CD1c-positive myeloid dendritic cell (primary cell): ENCODE measurements at regions not wholly inside any gene's neighbourhood (a gene's known extent, or its start where the extent isn't known, plus 50 kb on each side); places are given as distances from the start of the nearest gene placed in this dataset.

Experiments
- DNase-seq: peaks from one replicate; pipeline ENCODE4 v3.0.0-alpha.2; 2016; ENCODE audit errors: extremely low spot score

DNA sequence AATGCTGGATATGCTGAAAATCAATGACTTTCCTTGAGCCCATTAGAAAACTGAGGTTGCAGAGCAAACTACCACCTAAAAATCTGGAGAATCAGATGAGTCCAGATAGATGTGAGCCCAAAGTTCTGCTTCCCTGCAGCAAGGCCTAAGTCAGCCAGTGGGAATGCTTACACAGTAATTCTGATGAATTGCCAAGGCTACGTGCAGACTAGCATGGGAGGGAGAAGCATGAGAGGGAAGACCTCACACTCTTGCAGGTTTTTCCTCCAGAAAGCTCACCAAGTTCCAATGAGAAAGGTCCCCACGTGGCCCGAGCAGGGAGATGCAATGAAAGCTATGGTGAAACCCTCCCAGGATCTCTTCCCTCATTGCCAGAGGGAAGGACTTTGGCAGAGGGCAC, 104.8 kb upstream of the SIRPA start:
- no peak for DNase-seq

DNA sequence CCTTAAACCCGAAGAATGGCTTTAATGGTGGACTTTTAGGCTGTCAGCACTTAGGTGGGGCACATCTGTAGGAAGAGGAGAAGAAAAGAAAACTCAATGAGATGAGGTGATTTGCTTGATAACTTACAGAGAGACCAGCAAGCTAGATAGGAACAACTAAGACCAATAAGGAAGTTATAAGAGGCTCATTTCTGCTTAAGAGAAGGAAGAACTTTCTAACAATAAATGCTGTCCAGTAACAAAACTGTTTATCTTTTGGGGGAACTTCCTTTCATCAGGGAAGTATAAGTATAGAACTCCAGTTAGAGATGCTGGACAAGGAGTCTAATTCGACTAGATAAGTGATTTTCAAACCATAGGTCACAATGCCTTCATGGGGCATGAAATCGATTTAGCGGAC, 107.2 kb upstream of the SIRPA start:
- DNase-seq: peak; percentile 55

GRCh38 chr20:1786486-1786885, 108.7 kb upstream of the SIRPA start:
- DNase-seq: peak; percentile 15

GRCh38 chr20:1784586-1784985, 110.6 kb upstream of the SIRPA start:
- peak; percentile 61 for DNase-seq

GRCh38 chr20:1783245-1783644, 112.0 kb upstream of the SIRPA start:
- no peak for DNase-seq

DNA sequence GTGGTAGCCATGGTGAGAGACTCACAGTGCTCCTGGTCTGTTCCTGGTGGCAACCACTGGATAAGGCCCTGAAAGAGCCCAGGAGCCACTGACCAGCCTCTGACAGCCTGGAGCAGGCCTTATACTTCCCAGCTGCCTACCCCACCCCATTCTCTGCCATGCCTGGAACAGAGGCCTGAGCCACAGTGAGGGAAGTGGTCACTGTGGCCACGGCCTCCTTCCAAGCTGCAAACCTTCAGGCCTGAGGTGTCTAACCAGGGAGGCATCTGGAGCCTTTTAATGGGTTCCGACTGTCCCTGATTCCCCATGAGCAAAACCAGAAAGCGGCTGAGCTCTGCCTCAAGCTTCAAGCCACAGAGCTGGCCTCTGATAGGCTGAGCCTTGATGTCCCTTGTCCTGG, 113.0 kb upstream of the SIRPA start:
- DNase-seq: no peak

GRCh38 chr20:1779567-1779966, 115.6 kb upstream of the SIRPA start:
- no peak for DNase-seq

- DNase-seq: no peak
These were observed 116.9 kb upstream of the SIRPA start for GRCh38 chr20:1778338-1778737.

GRCh38 chr20:1777476-1777820, 117.8 kb upstream of the SIRPA start:
- DNase-seq: no peak

DNA sequence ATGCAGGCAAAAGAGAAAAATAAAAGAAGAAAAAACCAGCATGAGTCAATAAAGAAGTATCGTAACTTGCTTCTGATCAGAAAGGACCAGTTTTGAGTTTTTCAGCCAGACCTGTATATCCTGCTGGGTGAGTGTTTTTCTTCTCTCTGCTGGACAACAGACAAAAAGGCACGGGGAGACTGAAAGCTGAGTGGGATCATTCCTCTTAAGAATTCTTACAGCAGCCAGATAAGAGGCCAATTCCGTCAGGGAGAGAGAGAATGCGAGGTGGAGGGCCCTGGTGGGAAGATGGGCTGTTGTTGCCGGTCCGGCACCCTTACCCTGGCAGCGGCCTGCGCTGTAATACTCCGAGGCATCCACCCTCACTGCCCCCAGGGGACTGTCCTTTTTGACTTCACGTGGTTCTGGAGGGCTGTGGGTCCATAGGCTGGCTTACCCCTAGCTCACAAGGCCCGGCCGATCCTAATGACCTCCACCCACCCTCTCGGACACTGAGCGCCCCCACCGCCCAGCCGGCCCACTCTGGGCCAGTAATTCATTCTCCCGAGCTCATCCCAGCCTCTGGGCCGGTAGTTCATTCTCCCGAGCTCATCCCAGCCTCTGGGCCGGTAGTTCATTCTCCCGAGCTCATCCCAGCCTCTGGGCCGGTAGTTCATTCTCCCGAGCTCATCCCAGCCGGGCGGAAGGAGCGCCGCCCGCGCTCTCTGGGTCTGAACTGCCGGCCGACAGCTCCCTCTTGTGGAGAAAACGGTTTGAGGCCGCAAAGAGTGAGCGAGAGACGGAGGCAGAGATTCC, 118.3 kb upstream of the SIRPA start:
- peak; percentile 91 for DNase-seq

DNA sequence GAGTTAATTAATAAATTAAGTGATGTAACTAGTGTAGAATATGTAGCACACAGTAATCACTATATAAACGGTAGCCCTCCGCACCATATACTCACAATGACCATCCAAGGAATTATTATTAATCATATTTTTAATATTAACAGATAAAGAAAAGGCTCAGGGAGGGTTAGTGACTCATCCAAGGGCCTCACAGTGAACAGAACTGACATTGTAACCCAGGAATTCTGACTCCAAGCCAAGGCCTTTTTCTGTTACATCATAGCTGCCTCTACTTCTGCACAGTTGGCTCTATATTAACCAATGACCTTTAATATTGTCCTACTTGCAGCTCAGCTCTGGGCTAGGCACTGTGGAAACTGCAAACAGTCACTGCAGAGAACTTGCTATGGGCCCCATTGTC, 117.5 kb upstream of the SIRPG start:
- no peak for DNase-seq

DNA sequence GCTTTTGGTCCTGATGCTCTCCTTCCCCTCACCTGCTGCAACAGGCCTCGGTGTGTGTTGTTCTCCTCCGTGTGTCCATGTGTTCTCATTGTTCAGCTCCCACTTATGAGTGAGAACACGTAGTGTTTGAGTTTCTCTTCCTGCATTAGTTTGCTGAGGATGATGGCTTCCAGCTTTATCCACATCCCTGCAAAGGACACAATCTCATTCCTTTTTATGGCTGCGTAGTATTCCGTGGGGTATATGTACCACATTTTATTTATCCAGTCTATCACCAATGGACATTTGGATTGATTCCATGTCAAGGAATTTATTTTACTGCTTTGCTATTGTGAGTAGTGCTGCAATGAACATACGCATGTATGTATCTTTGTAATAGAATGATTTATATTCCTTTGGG, 116.9 kb upstream of the SIRPG start:
- no peak for DNase-seq

DNA sequence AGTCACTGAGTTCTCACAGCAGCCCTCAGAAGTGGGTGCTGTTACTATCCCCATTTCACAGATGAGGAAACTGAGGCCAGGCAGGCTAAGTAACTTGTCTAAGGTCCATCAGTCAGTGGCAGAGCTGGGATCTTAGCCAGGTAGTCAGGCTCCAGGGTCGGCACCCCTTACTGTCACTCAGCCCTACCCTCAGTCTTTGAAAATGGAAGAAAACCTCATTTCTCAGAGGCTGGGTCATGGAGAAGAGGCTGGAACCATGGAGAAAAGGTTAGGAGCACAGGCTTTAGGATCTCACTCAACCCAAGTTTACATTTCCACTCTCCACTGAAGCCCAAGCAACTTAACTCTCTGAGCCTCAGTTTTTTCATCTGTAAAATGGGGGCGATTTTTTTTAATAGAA, 116.2 kb upstream of the SIRPG start:
- no peak for DNase-seq

DNA sequence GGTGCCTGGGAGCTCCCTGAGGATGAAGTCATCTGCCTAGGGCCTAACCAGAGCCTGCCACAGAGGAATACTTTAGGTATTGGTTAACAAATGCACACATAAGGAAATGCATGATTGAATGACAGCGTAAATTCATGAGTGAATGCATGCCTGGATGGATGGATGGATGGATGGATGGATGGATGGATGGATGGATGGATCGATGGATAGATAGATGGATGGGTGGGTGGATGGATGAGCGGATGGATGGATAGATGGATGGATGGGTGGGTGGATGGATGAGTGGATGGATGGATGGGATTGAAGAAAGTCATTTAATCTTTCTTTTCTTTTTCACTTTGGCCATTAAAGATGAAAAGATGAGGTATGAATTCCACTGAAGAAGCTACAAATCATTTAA, 111.9 kb upstream of the SIRPG start:
- DNase-seq: no peak

DNA sequence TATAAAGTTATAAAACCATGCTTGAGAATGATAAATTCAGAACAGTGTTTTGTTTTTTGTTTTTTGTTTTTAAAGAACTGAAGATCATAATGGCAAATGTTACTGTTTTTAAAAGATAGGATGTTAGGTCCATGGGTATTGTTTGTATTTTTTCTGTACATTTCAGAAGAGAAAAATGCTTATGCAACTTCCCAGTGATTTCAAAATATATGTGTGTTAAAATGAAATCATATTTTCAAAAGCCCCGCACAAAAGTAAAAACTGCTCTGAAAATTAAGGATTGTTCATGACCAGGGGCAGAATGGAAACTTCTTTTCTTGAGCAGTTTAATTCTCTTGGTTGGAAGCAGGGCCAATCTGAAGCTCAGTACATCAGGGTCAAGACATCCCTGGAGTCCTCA, 109.2 kb upstream of the SIRPG start:
- DNase-seq: no peak

DNA sequence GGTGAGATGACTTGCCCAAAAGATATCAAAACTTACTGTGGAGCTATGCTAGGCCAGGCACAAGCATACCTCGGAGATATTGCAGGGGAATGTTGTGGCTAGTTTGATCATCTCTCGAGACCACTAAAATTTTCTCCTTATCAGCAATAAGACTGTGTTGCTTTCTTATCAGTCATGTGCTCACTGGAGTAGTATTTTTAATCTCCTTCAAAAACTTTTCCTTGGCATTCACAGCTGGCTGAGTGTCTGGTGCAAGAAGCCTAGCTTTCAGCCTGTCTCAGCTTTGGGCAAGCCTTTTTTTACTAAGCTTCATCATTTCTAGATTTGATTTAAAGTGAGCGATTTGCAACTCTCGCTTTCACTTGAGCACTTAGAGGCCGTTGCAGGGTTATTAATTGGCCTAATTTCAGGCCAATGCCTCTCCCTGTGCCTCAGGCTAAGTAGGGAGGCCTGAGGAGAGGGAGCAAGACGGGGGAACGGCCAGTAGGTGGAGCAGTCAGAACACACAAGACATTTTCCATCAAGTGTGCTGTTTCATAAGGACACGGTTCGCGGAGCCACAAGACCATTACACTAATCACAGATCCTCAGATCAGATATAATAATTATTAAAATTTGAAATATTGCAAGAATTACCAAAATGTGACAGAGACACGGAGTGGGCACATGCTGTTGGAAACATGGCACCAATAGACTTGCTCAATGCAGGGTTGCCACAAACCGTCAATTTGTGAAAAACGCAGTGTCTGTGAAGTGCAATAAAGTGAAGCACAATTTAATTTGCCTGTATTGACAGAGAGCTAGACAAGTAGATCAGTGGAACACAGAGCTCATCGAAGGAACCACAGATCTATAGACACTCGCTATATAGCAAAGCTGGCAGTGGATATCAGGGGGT, 106.8 kb upstream of the SIRPG start:
- DNase-seq: peak; percentile 73

GRCh38 chr20:1761598-1761997, 104.0 kb upstream of the SIRPG start:
- DNase-seq: no peak

DNA sequence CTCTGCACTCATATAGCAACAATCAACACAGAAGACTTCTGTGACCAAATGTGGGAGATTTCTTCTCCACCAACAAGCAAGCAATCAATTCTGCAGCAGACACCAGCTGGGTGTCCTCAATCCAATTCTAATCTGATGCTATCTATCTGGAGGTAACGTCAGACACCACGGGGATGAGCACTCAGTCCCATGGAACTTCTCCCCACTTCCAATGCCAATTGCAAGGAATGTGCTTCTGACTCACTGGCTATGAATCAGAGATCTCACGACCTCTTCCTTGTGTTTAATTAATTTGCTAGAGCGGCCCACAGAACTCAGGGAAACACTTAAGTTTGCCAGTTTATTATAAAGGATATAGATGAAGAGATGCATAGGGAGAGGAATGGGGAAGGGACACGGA, 103.5 kb upstream of the SIRPG start:
- DNase-seq: no peak

GRCh38 chr20:1758765-1759164, 101.2 kb upstream of the SIRPG start:
- no peak for DNase-seq

DNA sequence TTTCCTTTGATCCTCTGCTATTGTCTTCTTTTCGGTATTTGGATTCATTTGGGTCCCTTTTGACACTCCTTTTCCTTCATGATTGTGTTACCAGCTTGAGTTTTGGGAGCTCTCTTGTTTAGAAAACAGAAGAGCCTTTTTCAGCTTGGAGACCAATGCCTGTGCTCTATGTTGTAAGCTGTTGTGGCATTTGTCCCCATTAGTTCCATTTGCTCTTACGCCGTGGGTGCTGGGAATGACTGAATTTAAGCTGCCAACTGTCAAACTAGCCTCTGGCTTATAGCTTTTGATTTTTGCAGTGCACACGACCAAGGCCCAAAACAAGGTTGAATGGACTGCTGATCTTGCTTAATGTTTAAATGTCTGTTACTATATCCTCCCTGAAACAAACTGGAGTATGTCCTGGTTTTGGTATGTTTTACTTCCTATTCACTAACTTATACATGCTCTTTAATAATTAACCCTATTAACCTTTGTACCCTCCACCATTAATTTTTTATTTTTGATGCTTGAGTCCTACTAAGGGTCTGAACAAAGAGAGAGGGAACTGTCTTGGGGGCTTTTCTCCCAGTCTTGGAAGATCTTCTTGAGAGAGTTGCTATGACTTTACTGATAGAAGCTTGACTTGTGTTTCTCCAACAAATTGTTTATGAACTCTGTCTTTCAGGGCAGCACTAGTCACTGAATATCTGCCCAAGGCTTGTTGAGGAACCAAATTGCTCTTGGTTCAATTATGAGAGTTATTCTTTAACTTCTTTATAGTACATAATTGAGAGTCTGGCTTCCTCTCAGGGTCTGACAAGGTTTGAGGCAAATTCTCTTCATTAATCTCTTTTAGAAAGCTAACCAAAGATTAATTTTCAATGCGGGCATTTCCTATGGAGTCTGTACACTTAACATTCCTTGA, 100.3 kb upstream of the SIRPG start:
- no peak for DNase-seq

- DNase-seq: peak; percentile 51
These were observed 99.5 kb upstream of the SIRPG start for GRCh38 chr20:1757072-1757471.

DNA sequence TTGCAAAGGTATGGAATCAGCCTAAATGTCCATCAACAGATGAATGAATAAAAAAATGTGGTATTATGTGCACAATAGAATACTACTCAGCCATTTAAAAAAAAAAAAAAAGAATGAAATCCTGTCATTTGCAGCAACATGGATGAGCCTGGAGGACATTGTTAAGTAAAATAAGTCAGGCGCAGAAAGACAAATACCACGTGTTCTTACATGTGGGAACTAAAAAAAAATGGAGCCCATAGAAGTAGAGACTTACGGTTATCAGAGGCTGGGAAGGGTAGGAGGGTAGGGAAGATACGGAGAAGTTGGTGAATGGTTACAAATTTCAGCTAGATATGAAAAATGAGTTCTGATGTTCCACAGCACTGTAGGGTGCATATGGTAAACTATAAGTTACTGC, 97.2 kb upstream of the SIRPG start:
- no peak for DNase-seq
